ENCODE measurements at regions not wholly inside any gene's neighbourhood (a gene's known extent, or its start where the extent isn't known, plus 50 kb on each side); places are given as distances from the start of the nearest gene placed in this dataset.

DNA sequence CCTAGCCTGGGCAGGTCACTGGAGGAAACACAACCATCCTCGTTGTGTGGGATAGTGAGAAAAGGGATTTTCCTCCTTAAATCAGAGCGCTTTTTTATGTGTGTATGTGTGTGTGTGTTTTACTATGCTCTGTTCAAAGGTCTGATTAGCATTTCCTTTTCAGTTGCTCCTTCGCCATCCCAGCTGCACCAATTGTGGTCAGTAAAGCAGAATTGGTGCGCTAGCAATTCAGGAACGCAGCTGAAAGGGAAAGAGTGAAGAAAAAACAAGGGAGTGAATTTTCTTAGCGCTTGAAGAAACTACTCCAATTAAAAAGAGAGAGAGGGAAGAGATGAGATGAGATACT, 173.3 kb upstream of the PARP11 start:
- no peak for ATAC-seq
- TF ChIP-seq CSDC2 (CRISPR knock-in tag; IDR thresholded peaks at IDR 0.05) (no peak), ZNF8 (CRISPR knock-in tag; IDR thresholded peaks at IDR 0.05) (no peak), GLIS3 (CRISPR knock-in tag; IDR thresholded peaks at IDR 0.05) (no peak), ZFP3 (CRISPR knock-in tag; IDR thresholded peaks at IDR 0.05) (no peak), OSR1 (CRISPR knock-in tag; IDR thresholded peaks at IDR 0.05) (no peak), ISL1 (CRISPR knock-in tag; IDR thresholded peaks at IDR 0.05) (no peak), SNAI2 (CRISPR knock-in tag; IDR thresholded peaks at IDR 0.05) (no peak), ZNF565 (CRISPR knock-in tag; conservative IDR thresholded peaks at IDR 0.05; ENCODE audit: low read depth) (no peak), ZNF70 (CRISPR knock-in tag; IDR thresholded peaks at IDR 0.05) (no peak), ARNTL (CRISPR knock-in tag; IDR thresholded peaks at IDR 0.05; ENCODE audit: borderline replicate concordance, low read depth) (no peak), RARB (CRISPR knock-in tag; IDR thresholded peaks at IDR 0.05) (no peak)
- TF ChIP-seq, protein P1, sequence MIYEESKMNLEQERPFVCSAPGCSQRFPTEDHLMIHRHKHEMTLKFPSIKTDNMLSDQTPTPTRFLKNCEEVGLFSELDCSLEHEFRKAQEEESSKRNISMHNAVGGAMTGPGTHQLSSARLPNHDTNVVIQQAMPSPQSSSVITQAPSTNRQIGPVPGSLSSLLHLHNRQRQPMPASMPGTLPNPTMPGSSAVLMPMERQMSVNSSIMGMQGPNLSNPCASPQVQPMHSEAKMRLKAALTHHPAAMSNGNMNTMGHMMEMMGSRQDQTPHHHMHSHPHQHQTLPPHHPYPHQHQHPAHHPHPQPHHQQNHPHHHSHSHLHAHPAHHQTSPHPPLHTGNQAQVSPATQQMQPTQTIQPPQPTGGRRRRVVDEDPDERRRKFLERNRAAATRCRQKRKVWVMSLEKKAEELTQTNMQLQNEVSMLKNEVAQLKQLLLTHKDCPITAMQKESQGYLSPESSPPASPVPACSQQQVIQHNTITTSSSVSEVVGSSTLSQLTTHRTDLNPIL (CRISPR knock-in tag; IDR thresholded peaks at IDR 0.05; ENCODE audit: low read depth): no peak
- TF ChIP-seq, protein P2, sequence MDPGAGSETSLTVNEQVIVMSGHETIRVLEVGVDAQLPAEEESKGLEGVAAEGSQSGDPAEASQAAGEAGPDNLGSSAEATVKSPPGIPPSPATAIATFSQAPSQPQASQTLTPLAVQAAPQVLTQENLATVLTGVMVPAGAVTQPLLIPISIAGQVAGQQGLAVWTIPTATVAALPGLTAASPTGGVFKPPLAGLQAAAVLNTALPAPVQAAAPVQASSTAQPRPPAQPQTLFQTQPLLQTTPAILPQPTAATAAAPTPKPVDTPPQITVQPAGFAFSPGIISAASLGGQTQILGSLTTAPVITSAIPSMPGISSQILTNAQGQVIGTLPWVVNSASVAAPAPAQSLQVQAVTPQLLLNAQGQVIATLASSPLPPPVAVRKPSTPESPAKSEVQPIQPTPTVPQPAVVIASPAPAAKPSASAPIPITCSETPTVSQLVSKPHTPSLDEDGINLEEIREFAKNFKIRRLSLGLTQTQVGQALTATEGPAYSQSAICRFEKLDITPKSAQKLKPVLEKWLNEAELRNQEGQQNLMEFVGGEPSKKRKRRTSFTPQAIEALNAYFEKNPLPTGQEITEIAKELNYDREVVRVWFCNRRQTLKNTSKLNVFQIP (CRISPR knock-in tag; IDR thresholded peaks at IDR 0.05; ENCODE audit: borderline replicate concordance, low read depth): no peak

DNA sequence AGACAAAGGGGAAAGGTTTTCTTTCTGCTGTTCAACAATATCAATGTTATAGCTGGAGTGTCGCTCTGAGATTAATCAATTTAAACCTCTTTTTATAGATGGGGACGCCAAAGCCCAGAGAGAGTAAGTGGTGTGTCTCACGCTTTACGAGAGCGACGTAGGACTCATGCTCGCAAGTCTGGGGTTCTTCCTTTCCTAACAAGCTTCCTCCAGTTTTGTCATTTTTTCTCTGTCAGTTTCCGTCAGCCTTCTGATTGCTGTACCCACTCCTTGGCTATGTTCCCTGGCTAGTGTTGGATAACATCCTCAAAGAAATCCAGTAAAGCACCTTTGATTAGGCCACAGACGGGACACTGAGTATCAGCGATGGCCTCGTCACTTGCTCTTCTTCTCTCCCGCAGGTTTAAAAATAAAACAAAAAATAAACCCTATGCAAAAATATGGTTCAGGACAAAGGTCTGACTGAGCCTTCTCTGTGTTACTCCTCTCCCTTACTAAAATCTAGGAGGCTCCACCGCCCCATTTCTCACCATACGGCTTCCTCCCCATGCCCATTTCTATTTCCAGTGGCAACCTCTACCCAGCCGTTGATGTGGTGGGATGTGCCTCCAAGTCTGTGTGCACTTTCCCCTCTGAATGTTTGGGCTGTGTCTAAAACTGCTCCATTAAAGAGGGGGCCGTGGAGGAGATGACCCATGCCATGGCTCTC, 172.7 kb upstream of the PARP11 start:
- no peak for ATAC-seq
- TF ChIP-seq, protein P3, sequence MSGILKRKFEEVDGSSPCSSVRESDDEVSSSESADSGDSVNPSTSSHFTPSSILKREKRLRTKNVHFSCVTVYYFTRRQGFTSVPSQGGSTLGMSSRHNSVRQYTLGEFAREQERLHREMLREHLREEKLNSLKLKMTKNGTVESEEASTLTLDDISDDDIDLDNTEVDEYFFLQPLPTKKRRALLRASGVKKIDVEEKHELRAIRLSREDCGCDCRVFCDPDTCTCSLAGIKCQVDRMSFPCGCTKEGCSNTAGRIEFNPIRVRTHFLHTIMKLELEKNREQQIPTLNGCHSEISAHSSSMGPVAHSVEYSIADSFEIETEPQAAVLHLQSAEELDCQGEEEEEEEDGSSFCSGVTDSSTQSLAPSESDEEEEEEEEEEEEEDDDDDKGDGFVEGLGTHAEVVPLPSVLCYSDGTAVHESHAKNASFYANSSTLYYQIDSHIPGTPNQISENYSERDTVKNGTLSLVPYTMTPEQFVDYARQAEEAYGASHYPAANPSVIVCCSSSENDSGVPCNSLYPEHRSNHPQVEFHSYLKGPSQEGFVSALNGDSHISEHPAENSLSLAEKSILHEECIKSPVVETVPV (CRISPR knock-in tag; IDR thresholded peaks at IDR 0.05): no peak
- TF ChIP-seq OSR1 (CRISPR knock-in tag; IDR thresholded peaks at IDR 0.05) (no peak), TOX (CRISPR knock-in tag; IDR thresholded peaks at IDR 0.05; ENCODE audit: borderline replicate concordance) (no peak), RARB (CRISPR knock-in tag; IDR thresholded peaks at IDR 0.05) (no peak)

DNA sequence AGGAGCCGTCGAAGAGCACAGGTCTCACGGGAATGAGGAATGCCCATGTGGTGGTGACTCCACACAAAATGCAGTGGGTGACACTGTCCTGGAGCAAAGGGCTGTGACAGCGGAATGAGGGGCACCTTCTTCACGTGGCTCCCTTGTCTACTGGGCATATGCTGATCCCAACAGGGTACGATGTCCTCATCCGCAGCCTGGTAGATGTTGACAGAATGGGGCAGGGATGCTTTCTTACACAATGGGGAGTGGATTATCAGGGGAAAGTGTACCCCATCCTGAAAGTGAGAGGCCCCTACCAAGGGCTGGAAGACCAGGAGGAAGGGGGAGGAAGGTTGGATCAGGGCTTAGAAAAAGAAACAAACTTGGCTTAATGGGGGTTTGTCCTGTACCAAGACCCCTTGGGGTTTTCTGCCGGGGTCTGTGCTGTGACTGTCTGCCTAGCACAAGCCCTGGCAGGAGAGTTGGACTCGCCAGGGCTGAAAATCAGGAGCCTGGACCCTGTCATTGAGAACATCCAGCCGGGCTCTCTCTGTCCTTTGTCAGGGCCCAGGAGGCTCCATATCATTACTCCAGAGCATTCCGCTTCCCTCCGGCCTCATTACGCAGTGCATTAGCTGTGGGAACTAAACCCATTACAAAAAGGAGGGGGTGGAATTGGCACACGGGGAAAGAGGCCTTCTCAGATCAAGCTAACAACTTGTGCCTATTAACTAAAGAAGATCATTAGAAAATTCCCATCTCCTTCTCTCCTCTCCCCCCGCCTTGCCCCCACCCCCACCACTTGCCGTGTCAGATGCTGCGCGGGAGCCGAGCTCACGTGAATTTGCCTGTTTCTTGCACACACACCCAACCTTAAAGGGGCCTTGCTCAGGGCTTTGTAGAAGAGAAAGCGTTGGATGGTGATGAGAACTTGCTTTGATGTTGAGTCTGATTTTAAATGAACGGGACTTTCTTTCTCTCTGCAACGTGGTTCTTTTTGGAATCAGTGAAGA, 171.8 kb upstream of the PARP11 start:
- TF ChIP-seq CSDC2 (CRISPR knock-in tag; IDR thresholded peaks at IDR 0.05) (no peak), ZFP3 (CRISPR knock-in tag; IDR thresholded peaks at IDR 0.05) (no peak), TOX (CRISPR knock-in tag; IDR thresholded peaks at IDR 0.05; ENCODE audit: borderline replicate concordance) (no peak), ARNTL (CRISPR knock-in tag; IDR thresholded peaks at IDR 0.05; ENCODE audit: borderline replicate concordance, low read depth) (no peak), GLIS3 (CRISPR knock-in tag; IDR thresholded peaks at IDR 0.05) (no peak)
- TF ChIP-seq, protein P4, sequence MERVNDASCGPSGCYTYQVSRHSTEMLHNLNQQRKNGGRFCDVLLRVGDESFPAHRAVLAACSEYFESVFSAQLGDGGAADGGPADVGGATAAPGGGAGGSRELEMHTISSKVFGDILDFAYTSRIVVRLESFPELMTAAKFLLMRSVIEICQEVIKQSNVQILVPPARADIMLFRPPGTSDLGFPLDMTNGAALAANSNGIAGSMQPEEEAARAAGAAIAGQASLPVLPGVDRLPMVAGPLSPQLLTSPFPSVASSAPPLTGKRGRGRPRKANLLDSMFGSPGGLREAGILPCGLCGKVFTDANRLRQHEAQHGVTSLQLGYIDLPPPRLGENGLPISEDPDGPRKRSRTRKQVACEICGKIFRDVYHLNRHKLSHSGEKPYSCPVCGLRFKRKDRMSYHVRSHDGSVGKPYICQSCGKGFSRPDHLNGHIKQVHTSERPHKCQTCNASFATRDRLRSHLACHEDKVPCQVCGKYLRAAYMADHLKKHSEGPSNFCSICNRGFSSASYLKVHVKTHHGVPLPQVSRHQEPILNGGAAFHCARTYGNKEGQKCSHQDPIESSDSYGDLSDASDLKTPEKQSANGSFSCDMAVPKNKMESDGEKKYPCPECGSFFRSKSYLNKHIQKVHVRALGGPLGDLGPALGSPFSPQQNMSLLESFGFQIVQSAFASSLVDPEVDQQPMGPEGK (CRISPR knock-in tag; IDR thresholded peaks at IDR 0.05; ENCODE audit: borderline replicate concordance): no peak
- TF ChIP-seq, protein P3 (CRISPR knock-in tag; IDR thresholded peaks at IDR 0.05): no peak
- ATAC-seq: no peak

DNA sequence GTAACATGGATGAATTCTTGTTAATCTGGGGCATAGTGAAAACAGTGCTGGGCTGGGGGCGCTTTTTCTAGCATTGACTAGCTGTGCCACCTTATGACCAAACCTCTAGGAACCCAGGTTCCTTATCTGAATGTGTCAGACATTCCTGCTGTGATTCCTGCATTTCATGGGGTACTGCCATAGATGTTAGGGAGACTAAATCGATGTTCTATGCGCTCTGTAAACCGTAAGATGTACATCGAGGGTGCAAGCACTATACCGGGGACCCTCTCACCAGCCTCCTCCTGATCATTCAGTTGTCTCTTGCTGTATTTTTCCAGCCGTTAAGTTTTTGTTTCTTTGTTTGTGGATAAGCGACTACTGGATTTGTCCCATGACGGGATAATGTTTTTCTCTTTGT, 170.9 kb upstream of the PARP11 start:
- TF ChIP-seq, protein P3 (CRISPR knock-in tag; IDR thresholded peaks at IDR 0.05): no peak
- no peak for TF ChIP-seq ZFP3 (CRISPR knock-in tag; IDR thresholded peaks at IDR 0.05)
- no peak for TF ChIP-seq ISL1 (CRISPR knock-in tag; IDR thresholded peaks at IDR 0.05)
- ATAC-seq: no peak
